ENCODE measurements at regions not wholly inside any gene's neighbourhood (a gene's known extent, or its start where the extent isn't known, plus 50 kb on each side); places are given as distances from the start of the nearest gene placed in this dataset.
"Not testable (repeated sequence)": the region's sequence is repeated elsewhere in the genome, so short reads cannot be mapped to it uniquely, and the experiment has no call there.

DNA sequence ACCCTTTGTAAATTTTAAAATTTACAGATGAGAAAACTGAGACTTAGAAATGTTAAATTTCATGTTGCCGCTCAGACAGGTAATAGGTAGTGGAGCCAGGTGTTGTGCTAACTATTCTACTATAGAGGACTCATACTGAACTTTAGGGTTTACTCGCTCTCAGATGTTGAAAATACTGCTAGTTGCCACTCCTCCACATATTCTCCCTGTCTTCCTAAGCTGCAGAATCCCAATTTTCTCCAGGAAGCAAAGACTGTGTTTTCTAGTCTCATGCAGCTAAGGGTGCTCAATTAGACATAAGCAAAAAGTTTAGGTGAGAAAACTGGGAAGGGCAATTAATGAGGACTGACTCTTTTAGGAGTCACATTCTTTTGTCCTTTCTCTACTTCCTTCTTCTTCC is 612.3 kb downstream of the KCNH5 start:
- DNase-seq = no peak

DNA sequence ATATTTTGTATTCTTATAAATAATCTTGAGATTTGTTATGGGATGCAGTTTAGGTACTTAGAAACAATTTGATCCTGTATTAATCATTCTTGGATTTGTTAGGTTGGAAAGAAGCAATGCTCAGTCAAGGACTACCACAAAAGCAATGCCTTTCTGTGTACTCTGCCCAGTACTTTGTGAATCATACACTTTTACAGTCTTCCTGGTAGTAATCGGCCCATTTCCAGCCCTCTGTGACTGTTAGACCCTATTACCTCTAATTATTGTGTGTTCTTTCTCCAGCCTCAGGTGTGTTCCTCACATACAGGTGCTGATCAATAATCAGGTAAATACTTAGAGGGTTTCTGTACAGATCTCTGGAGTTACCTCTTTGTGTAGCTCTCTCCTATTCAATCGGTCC is 609.0 kb downstream of the KCNH5 start:
- DNase-seq = no peak

DNA sequence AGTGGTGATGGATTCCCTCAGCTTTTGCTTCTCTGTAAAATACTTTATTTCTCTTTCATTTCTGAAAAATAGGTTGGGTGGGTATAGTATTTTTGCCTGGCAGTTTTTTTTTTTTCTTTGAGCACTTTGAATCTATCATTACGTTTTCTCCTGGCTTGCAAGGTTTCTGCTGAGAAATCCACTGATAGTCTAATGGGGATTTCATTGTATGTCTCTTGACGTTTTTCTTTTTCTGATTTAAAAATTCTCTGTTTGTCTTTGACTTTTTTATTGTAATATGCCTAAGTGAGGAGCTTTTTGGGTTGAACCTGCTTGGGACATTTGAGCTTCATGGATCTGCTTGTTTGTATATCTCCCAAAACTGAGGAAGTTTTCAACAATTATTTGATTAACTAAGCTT is 606.0 kb downstream of the KCNH5 start:
- no peak for DNase-seq

DNA sequence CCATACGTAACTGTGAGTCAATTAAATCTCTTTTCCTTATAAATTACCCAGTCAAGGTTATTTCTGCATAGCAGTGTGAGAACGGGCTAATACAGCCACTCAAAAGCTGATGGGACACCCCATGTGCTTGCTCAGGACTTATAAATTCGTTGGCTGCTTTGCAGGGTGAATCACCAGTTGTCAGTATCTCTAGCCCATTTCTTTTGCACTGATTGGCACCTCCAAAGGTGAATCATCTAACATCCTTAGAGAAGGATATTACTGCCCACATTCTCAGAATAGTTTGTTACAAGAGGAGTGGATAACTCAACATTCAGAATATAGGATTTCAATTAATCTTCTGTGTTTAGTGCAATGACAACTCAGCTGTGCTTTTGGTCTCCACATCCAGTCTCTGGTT is 601.5 kb downstream of the KCNH5 start:
- DNase-seq = no peak

DNA sequence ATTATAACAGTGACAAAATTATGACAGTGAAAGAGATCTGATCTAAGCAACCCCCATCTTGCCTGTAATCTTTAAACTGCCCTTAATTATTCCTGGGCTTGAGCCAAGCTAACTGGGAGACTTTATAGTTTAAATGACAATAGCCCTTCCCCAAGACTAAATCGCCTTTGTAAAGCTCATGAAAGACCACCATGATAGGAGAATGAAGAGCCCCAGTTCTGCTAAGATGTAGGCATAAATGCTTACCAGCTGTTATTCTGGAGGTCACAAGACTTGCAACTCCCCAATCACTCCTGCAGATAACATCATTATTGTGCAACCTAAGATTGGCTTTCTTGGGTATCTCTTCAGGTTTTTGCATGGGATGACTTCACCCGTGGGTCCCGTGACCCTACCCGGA is 599.7 kb downstream of the KCNH5 start:
- DNase-seq = no peak

DNA sequence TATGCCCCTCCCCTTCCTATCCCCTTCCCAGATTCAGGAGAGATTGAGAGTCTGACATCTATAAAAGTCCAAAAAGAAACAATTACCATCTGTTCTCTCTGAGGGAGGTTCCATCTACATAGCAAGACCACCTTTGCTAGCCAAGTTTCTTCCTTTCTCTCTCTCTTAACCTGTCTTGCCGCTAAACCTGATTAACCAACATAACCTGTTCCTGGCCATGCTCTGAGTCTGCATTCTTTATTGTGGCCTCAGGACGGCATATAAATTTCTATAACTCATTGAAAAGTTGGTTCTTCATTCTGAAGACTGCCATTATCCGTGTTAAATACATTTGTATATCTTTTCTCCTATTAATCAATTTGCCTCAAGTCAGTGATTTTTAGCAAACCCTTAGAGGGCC is 594.0 kb downstream of the KCNH5 start:
- no peak for DNase-seq

DNA sequence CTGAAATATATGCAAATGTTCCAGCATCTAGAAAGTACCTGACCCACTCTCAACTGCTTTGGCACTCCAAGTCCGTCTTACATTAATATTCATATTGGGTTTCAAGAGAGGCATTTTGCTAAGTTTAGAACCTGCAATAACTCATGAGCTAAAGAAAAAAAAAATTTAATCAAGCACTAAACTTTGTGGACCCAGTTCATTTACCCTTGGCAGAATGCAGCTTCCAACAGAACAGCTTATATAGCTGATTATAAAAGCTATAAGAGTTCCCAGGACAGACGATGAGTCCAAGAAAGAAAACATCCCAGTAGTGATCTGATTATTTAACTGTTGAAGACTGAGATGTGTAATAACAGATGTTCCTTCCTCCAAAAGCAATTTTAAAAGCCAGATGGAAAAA is 592.0 kb downstream of the KCNH5 start:
- DNase-seq = no peak

DNA sequence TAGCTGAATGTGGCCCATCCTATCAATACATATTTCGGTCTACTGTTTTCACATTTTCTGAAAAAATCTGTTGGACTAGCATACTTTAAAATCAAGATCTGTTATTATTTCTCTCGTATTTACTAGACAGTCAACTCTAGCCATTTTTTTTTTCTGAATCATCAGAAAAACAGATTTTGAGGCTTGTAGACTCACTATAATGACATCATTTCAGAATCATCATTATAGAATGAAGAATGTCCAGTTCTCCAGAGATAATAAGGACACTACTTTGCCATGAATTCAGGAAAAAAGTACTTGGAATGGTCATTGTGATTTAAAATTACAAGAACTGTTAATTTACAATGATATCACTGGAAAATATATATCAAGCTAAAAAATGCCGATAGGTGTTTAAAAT is 589.8 kb downstream of the KCNH5 start:
- no peak for DNase-seq

DNA sequence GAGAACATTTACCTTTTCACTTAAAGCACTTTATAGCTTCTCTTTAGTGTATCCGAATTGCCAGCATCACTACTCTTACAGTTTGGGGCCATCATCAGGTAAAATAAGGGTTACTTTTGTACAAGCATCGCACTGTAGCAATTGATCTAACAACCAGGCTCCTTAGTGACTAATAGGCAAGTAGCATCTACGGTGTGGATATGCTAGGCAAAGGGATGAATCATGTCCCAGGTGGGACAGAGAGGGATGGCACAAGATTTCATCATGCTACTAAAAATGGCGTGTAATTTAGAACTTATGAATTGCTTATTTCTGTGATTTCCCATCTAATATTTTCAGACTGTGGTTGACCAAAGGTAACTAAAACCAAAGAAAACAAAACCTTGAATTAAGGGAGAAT is 582.3 kb downstream of the KCNH5 start:
- DNase-seq = no peak

DNA sequence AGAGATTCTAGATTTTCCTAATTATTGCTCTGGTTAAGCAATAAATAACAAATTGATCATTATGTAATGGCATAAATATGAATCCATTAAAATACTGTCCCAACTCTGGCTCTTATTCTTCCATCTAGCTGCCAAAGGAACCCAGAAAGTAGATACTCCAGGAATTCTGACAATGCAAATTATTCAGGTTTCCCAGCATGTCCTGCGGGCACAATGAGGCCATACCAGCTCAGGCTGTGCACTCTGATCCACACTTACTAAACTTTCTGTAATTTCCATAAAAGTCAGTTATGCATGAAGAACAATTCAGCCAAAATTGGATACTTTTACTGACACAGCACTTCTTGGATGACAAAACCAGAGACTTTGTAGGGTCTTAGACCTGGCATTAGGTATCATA is 576.3 kb downstream of the KCNH5 start:
- no peak for DNase-seq

DNA sequence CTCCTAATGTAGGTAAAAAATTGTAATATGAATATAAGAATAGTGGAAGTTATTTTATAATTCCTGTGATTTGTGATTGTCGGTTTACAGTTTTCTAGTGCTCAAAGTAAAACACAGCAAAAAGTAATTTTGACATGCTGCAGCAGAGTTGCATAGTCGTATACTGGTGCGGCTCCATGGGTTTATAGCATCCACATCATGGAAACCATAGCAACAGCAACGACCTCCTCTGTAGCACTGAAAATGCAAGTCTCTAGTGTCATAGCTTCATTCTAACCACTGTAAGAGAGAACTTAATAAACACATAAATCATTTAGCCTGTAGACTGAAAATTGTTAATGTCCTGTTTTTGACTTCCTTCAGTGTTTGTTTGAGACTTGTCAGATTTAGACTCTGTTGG is 574.3 kb downstream of the KCNH5 start:
- no peak for DNase-seq

DNA sequence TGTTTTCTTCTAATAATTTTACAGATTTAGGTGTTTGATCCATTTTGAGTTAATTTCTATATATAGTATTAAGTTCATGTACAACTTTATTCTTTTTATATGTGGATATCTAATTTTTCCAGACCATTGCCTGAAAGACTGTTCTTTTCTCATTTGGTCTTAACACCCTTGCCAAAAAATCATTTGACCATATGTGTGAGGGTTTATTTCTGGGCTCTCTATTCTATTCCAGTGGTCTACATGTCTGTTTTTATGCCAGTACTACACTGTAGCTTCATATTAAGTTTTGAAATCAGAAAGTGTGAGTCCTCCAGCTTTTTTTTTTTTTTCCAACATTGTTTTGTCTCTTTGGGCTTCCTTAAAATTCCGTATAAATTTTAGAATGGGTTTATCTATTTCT is 554.1 kb downstream of the KCNH5 start:
- DNase-seq = no peak

DNA sequence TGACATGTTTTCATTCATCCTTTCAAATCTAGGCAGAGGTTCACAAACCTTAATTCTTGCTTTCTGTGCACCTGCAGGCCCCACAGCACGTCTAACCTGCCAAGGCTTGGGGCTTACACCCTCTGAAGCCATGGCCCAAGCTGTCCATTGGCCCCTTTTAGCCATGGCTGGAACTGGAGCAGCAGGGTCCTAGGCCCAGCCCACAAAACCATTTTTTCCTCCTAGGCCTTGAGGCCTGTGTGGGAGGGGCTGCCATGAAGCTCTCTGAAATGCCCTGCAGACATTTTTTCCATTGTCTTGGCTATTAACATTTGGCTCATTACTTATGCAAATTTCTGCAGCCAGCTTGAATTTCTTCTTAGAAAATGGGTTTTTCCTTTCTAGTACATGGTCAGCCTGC is 547.5 kb downstream of the KCNH5 start:
- DNase-seq = no peak

DNA sequence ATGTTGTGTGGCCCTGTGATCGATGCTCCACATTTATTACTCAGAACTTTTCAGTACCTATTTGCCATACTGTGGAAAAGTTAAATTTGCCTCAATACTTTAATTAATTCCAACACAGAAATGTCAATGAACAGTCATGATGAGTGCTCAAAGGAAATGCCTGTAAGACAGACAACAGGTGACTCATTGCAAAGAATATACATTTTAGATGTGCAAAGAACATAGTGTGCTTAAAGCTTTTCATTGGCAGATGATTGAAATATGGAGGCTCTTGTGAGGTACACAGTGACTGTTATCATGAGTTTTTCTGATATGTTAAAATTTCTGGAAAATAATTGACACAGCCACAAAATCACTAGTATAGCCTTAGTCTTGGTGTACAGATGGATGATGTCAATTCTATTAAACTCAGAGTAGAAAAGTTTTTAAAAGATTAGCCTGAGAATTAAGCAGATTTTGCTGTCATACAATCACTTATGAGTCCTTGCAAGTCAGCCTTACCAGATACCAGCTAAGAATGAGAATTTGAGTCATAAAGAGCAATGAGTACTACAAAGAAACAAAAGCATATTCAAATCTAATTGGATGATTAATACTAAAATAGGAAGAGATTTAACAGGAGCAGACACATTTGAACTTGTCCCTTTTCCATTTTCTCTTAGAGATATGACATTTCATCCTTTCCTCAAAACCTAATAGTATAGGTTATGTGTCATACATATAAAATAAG is 544.1 kb downstream of the KCNH5 start:
- no peak for DNase-seq

DNA sequence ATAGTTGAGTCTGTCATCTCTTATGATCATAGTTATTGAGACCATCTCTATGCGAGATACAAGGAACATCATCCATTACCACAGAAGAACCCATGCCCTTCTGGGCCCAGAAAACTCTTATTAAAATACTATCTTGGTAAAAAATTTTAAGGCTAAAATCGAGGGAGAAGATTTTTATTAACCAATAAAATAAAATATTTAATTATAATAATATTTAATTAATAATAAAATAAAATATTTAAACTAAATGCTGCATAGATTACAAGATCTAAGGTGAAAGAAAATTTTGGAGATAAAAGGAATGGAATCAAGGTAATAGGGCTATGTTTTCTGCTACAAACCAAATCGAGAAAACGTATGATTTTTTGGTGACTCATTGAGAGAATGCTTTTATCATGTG is 540.2 kb downstream of the KCNH5 start:
- no peak for DNase-seq

DNA sequence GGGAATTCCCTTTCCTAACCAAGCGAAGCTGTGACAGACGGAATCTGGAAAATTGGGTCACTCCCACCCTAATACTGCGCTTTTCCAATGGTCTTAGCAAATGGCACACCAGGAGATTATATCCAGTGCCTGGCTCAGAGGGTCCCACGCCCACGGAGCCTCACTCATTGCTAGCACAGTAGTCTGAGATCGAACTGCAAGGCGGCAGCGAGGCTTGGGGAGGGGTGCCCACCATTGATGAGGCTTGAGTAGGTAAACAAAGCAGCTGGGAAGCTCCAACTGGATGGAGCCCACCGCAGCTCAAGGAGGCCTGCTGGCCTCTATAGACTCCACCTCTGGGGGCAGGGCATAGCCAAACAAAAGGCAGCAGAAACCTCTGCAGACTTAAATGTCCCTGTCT is 523.9 kb downstream of the KCNH5 start:
- not testable (repeated sequence) for DNase-seq

DNA sequence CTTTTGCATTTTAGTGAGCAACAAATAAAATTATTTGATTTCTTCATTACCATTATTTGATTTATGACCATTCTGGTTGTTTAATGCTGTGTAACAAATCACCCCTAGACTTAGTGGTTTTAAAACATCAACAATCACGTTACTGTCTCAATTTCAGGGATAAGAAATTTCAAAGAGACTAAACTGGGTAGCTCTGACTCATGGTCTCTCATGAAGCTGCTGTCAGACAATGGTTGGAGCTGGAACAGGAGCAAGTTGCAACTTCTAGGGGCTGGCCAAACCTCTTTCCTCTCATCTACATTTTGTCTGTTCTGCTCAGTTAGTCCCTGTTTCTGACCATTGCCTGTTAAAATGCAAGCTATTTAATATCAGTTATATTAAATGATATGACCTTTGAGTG is 517.0 kb downstream of the KCNH5 start:
- no peak for DNase-seq

DNA sequence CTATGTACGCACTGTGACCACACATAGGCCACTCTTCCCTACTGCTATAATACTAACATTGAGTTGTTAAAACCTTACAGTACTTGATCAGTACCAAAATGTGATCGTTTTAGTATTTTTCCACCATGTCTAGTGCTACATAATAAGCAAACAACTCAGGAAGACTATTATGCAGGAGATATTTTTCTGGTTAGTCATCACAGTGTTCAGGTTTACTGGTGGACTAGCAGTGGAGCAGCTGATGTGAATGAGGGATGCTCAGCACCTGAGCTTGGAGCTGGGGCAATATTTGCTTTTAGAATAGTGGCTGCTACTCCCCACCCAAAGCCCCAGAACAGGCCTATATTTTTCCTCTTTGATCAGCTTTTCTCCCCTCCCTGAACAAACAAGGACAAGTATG is 513.1 kb downstream of the KCNH5 start:
- no peak for DNase-seq

DNA sequence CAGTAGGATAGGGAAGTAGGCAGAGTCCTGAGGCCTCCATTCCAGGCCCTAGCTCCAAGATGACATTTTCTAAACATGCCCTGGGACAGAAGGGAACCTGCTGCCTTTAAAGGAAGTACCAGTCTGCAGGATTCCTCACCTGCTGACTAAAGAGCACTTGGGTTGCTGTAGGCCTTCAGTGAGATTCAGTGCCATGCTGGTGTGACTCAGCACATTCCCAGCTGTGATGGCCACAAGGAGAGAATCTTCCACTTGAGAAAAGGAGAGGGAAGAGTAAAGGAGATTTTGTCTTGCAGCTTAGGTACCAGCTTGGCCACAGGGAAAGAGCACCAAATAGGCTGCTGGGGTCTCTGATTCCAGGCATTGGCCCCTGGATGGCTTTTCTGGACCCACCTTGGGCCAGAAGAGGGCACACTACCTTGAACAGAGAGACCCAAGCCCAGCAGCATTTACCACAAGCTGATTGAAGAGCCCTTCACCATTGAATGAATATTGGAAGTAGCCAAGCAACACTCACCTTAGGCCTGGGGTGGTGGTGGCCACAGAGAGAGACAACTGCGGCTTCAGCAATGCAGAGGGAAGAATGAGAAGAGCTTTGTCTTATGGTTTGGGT is 498.3 kb downstream of the KCNH5 start:
- no peak for DNase-seq

DNA sequence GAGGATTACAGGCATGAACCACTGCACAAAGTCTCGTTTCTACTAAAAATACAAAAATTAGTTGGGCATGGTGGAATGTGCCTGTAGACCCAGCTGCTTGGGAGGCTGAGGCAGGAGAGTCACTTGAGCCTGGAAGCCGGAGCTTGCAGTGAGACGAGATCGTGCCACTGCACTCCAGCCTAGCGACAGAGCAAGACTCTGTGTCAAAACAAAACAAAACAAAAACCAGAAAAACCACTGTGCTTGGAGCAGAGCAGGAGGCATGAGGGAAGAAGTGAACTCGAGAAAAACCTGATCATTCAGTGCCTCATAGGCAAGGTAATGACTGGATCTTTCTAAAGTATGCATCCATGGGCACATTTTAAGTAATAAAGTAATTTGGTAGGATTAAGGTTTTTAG is 487.8 kb downstream of the KCNH5 start:
- no peak for DNase-seq

DNA sequence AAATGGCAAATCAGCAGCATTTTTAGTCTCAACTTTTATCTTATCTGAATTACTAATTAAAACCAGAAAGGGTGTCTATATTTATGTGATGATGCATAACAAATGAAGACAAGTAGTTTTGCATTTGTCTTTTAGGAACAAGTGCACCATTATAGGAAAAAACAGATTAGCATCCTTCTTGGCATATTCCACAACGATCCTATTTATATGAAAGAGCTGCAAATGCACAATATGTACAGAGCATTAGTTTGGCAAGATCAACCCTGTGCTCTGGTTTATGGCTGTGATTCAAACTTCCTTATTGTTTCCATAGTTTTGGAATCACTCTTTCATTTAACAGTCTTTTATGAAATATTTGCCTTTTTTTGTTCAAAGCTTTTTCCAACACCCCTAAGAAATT is 486.8 kb downstream of the KCNH5 start:
- no peak for DNase-seq

DNA sequence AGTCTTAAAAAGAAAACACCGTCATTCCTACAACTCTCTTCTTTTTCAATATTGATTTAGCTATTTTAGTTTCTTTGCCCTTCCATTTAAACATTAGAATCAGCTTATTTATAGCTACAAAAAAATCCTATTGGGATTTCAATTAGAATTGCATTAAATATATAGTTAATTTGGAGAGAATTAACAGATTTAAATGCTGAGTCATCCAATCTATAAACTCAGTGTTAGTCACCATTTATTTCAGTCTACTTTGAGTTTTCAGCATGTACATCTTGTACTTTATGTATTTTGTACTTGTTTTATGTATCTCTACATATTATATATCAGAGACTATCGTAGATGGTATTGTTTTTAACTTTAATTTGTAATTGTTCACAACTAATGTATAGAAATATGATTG is 460.0 kb downstream of the KCNH5 start:
- no peak for DNase-seq

DNA sequence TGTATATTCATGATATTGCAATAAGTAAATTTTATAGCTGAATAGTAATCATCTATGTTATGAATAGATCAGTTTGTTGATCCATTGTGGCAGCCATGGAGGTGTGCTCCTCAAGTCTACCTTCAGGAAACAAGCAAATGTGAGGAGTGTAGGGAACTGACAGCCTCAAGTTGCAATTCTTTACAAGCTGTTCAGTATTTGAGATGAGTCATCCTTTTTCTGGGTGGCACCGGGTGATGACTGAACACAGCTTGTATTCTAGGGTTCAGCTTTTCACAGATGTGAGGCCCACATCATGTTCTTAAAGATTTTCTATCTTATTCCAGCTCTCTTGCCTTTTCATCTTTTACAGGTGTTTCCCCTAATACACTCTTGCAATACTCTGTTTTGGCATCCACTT is 452.4 kb downstream of the KCNH5 start:
- no peak for DNase-seq

DNA sequence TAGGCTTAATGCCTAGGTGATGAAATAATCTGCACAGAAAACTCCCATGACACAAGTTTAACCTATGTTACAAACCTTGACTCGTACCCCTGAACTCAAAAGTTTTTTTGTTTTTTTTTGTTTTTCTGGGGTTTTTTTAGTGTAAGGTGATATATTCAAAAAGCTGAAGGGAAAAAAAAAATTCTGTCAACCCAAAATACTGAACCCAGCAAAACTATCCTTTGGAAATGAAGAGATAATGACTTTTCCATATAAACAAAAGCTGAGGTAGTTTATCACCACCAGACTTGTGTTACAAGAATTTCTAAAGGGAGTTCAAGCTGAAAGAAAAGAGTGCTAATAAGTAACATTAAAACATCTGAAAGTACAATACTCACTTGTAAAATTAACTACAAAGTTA is 448.1 kb downstream of the KCNH5 start:
- DNase-seq = no peak

Data from NCI-H187 (cell line).